ENCODE measurements at regions not wholly inside any gene's neighbourhood (a gene's known extent, or its start where the extent isn't known, plus 50 kb on each side); places are given as distances from the start of the nearest gene placed in this dataset.

DNA sequence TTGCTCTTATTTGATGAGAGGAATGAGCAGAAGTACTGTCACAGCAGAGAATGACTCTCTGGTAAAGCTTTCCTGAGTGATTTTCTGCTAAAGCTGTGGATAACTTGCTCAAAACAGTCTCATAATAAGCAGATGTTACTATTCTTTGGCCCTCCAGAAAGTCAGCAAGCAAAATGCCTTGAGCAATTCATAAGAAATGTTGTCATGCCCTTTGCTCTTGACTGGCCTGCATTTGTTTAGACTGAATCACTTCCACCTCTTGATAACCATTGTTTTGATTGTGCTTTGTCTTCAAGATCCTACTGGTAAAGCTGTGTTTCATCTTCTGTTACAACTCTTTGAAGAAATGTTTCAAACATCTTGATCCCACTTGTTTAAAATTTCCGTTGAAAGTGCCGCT, 457.9 kb upstream of the FOXG1 start:
- TF ChIP-seq, protein P1, sequence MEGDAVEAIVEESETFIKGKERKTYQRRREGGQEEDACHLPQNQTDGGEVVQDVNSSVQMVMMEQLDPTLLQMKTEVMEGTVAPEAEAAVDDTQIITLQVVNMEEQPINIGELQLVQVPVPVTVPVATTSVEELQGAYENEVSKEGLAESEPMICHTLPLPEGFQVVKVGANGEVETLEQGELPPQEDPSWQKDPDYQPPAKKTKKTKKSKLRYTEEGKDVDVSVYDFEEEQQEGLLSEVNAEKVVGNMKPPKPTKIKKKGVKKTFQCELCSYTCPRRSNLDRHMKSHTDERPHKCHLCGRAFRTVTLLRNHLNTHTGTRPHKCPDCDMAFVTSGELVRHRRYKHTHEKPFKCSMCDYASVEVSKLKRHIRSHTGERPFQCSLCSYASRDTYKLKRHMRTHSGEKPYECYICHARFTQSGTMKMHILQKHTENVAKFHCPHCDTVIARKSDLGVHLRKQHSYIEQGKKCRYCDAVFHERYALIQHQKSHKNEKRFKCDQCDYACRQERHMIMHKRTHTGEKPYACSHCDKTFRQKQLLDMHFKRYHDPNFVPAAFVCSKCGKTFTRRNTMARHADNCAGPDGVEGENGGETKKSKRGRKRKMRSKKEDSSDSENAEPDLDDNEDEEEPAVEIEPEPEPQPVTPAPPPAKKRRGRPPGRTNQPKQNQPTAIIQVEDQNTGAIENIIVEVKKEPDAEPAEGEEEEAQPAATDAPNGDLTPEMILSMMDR (IDR thresholded peaks at IDR 0.05; ENCODE audit: borderline replicate concordance, extremely low read depth, low read length, poor library complexity, severe bottlenecking), result no peak
- TF ChIP-seq EZH2 (IDR thresholded peaks at IDR 0.05; ENCODE audit: borderline replicate concordance, low read depth, low read length, severe bottlenecking), result no peak
